Suppressor macrophage (primary cell): ENCODE measurements at regions not wholly inside any gene's neighbourhood (a gene's known extent, or its start where the extent isn't known, plus 50 kb on each side); places are given as distances from the start of the nearest gene placed in this dataset.
"Not testable (repeated sequence)": the region's sequence is repeated elsewhere in the genome, so short reads cannot be mapped to it uniquely, and the experiment has no call there.

Source experiments
- DNase-seq, 4 experiments: peaks; one replicate each; pipeline ENCODE4 v3.0.0-alpha.2; 2020 to 2022

GRCh38 chr17:27365329-27365945 lies 71.5 kb downstream of the WSB1 start:
- DNase-seq, result not testable (repeated sequence)

GRCh38 chr17:27366437-27366836 lies 72.5 kb downstream of the WSB1 start:
- DNase-seq, result peak in 1 of 4 experiments; percentile 50

GRCh38 chr17:27367121-27367981 lies 73.4 kb downstream of the WSB1 start:
- DNase-seq, result no peak

- peak in 1 of 4 experiments; percentile 26 for DNase-seq
Observed at GRCh38 chr17:27368151-27368795, 74.4 kb downstream of the WSB1 start.

- no peak for DNase-seq
Observed at GRCh38 chr17:27368980-27369379, 75.1 kb downstream of the WSB1 start.

- no peak for DNase-seq
Observed at GRCh38 chr17:27370776-27371175, 76.9 kb downstream of the WSB1 start.

- DNase-seq, result not testable (repeated sequence)
Observed at GRCh38 chr17:27373695-27374094, 79.8 kb downstream of the WSB1 start.

- DNase-seq, result no peak
Observed at GRCh38 chr17:27376637-27377547, 79.4 kb upstream of the KSR1 start.

GRCh38 chr17:27378482-27379175 lies 77.6 kb upstream of the KSR1 start:
- DNase-seq, result no peak

- DNase-seq, result peak; percentile 46 to 75 (median 62)
Observed at GRCh38 chr17:27379888-27380533, 76.2 kb upstream of the KSR1 start.

GRCh38 chr17:27380551-27380950 lies 75.7 kb upstream of the KSR1 start:
- no peak for DNase-seq

GRCh38 chr17:27381007-27381501 lies 75.2 kb upstream of the KSR1 start:
- peak; percentile 83 to 94 (median 86) for DNase-seq

GRCh38 chr17:27382025-27382424 lies 74.2 kb upstream of the KSR1 start:
- DNase-seq, result no peak

- DNase-seq, result no peak
Observed at GRCh38 chr17:27384261-27384701, 72.0 kb upstream of the KSR1 start.

- no peak for DNase-seq
Observed at GRCh38 chr17:27384726-27385125, 71.5 kb upstream of the KSR1 start.

GRCh38 chr17:27385626-27386025 lies 70.6 kb upstream of the KSR1 start:
- DNase-seq, result no peak

- DNase-seq, result no peak
Observed at GRCh38 chr17:27386206-27387075, 69.8 kb upstream of the KSR1 start.

- DNase-seq, result no peak
Observed at GRCh38 chr17:27389542-27390140, 66.6 kb upstream of the KSR1 start.

GRCh38 chr17:27390540-27390939 lies 65.7 kb upstream of the KSR1 start:
- DNase-seq, result no peak

- DNase-seq, result no peak
Observed at GRCh38 chr17:27391427-27391826, 64.8 kb upstream of the KSR1 start.
